ENCODE measurements at regions not wholly inside any gene's neighbourhood (a gene's known extent, or its start where the extent isn't known, plus 50 kb on each side); places are given as distances from the start of the nearest gene placed in this dataset.
"Not testable (repeated sequence)": the region's sequence is repeated elsewhere in the genome, so short reads cannot be mapped to it uniquely, and the experiment has no call there.

GRCh38 chr3:150341891-150342290 is 66.2 kb upstream of the TSC22D2 start:
- peaks cover 0 to 3% (median 2%) of the 10 kb centered on the region in 3 donors for H3K4me1 ChIP-seq (ENCODE audit: control insufficient read depth in 2 of 3, insufficient read depth in 2 of 3, low read depth in 1 of 3, low read length in 3 of 3)
- intact Hi-C loops (cut with DNase I), result no loop called here
- no peak overlapping the region for H3K4me3 ChIP-seq (ENCODE audit: low read length in 3 of 3)
- H3K27me3 ChIP-seq (ENCODE audit: control insufficient read depth, insufficient read depth, low read length), result no peaks in the 10 kb centered on the region
- H3K9me3 ChIP-seq (ENCODE audit: control insufficient read depth in 2 of 3, insufficient read depth in 1 of 3, low read length in 3 of 3), result no peaks in the 10 kb centered on the region
- FAIRE-seq, result no peak
- no peak for DNase-seq
- no peak overlapping the region for H3K27ac ChIP-seq (ENCODE audit: low read depth in 2 of 2, low read length in 2 of 2)
- no peak overlapping the region for H3K9ac ChIP-seq (ENCODE audit: low read length in 3 of 3)
- no peaks in the 10 kb centered on the region for H3K36me3 ChIP-seq (ENCODE audit: control insufficient read depth in 2 of 3, insufficient read depth in 3 of 3, low read length in 3 of 3)
- no peak for TF ChIP-seq CTCF (IDR thresholded peaks at IDR 0.05; ENCODE audit: borderline replicate concordance, extremely low read depth, insufficient read depth)

- H3K27me3 ChIP-seq (ENCODE audit: control insufficient read depth, insufficient read depth, low read length); FAIRE-seq: not testable (repeated sequence)
Measured at GRCh38 chr3:150336363-150336762, 71.7 kb upstream of the TSC22D2 start.

GRCh38 chr3:150335631-150336030 is 72.5 kb upstream of the TSC22D2 start:
- Histone ChIP-seq H3K9ac (ENCODE audit: low read length in 3 of 3) (no peak overlapping the region), H3K27ac (ENCODE audit: low read depth in 2 of 2, low read length in 2 of 2) (no peak overlapping the region), H3K4me3 (ENCODE audit: low read length in 3 of 3) (no peak overlapping the region), H3K36me3 (ENCODE audit: control insufficient read depth in 2 of 3, insufficient read depth in 3 of 3, low read length in 3 of 3) (no peaks in the 10 kb centered on the region), H3K27me3 (ENCODE audit: control insufficient read depth, insufficient read depth, low read length) (no peaks in the 10 kb centered on the region), H3K9me3 (ENCODE audit: control insufficient read depth in 2 of 3, insufficient read depth in 1 of 3, low read length in 3 of 3) (no peaks in the 10 kb centered on the region), H3K4me1 (ENCODE audit: control insufficient read depth in 2 of 3, insufficient read depth in 2 of 3, low read depth in 1 of 3, low read length in 3 of 3) (no peaks in the 10 kb centered on the region)
- DNase-seq (no peak), FAIRE-seq (no peak)
- TF ChIP-seq CTCF (IDR thresholded peaks at IDR 0.05; ENCODE audit: borderline replicate concordance, extremely low read depth, insufficient read depth), result no peak
- intact Hi-C loops (cut with DNase I), result no loop called here

More at GRCh38 chr3:150336363-150336762, 71.7 kb upstream of the TSC22D2 start:
- H3K4me3 ChIP-seq (ENCODE audit: low read length in 3 of 3); intact Hi-C loops (cut with DNase I); H3K9me3 ChIP-seq (ENCODE audit: control insufficient read depth in 2 of 3, insufficient read depth in 1 of 3, low read length in 3 of 3); DNase-seq; H3K36me3 ChIP-seq (ENCODE audit: control insufficient read depth in 2 of 3, insufficient read depth in 3 of 3, low read length in 3 of 3); H3K4me1 ChIP-seq (ENCODE audit: control insufficient read depth in 2 of 3, insufficient read depth in 2 of 3, low read depth in 1 of 3, low read length in 3 of 3); H3K27ac ChIP-seq (ENCODE audit: low read depth in 2 of 2, low read length in 2 of 2); H3K9ac ChIP-seq (ENCODE audit: low read length in 3 of 3): not testable (repeated sequence)

- Histone ChIP-seq H3K27me3 (ENCODE audit: control insufficient read depth, insufficient read depth, low read length) (no peaks in the 10 kb centered on the region), H3K27ac (ENCODE audit: low read depth in 2 of 2, low read length in 2 of 2) (no peak overlapping the region), H3K9me3 (ENCODE audit: control insufficient read depth in 2 of 3, insufficient read depth in 1 of 3, low read length in 3 of 3) (no peaks in the 10 kb centered on the region), H3K36me3 (ENCODE audit: control insufficient read depth in 2 of 3, insufficient read depth in 3 of 3, low read length in 3 of 3) (no peaks in the 10 kb centered on the region), H3K4me3 (ENCODE audit: low read length in 3 of 3) (no peak overlapping the region), H3K9ac (ENCODE audit: low read length in 3 of 3) (no peak overlapping the region), H3K4me1 (ENCODE audit: control insufficient read depth in 2 of 3, insufficient read depth in 2 of 3, low read depth in 1 of 3, low read length in 3 of 3) (no peaks in the 10 kb centered on the region)
- intact Hi-C loops (cut with DNase I), result no loop called here
- FAIRE-seq, result no peak
- no peak for TF ChIP-seq CTCF (IDR thresholded peaks at IDR 0.05; ENCODE audit: borderline replicate concordance, extremely low read depth, insufficient read depth)
- no peak for DNase-seq
Measured at GRCh38 chr3:150334974-150335373, 73.1 kb upstream of the TSC22D2 start.

All from kidney (tissue), 13 donors.